MCF 10A (cell line): ENCODE measurements at regions not wholly inside any gene's neighbourhood (a gene's known extent, or its start where the extent isn't known, plus 50 kb on each side); places are given as distances from the start of the nearest gene placed in this dataset.

ENCODE experiments used
- BruUV-seq: library from RNA; stranded (reverse); fragments of 400-500 nt; replicated peaks from 2 replicates; lab custom pipeline; 2021; lab: Mats Ljungman, UMichigan
- CTCF ChIA-PET: fragments of 300-600 bp; sonication (Branson Sonifier 250); formaldehyde crosslinking; extraction: SDS; loops from one replicate; lab custom pipeline; 2021; ENCODE audit warnings: antibody characterized with exemption, inconsistent platforms; lab: Yijun Ruan, JAX
- POLR2A ChIA-PET: fragments of 300-600, 350-650 bp; sonication (Branson Sonifier 250); formaldehyde crosslinking; extraction: SDS; loops from one replicate; lab custom pipeline; 2020; ENCODE audit warnings: antibody characterized with exemption, inconsistent platforms; lab: Yijun Ruan, JAX
- DNase-seq: peaks from one replicate; pipeline ENCODE4 v3.0.0-alpha.2; 2018; ENCODE audit not compliant: unreplicated experiment
- H3K27ac Mint-ChIP-seq: one replicate; pipeline ENCODE4 v1.8.0; 2022; ENCODE audit warnings: mild to moderate bottlenecking, low read depth, mixed read lengths; ENCODE audit not compliant: unreplicated experiment
- H3K27me3 Mint-ChIP-seq: one replicate; pipeline ENCODE4 v1.8.0; 2022; ENCODE audit warnings: mixed read lengths; ENCODE audit not compliant: insufficient read depth, unreplicated experiment
- H3K36me3 Mint-ChIP-seq: one replicate; pipeline ENCODE4 v1.8.0; 2022; ENCODE audit warnings: mild to moderate bottlenecking, moderate library complexity, mixed read lengths; ENCODE audit not compliant: insufficient read depth, unreplicated experiment
- H3K4me1 Mint-ChIP-seq: one replicate; pipeline ENCODE4 v1.8.0; 2022; ENCODE audit warnings: mixed read lengths; ENCODE audit not compliant: insufficient read depth, unreplicated experiment
- H3K4me3 Mint-ChIP-seq: one replicate; pipeline ENCODE4 v1.8.0; 2022; ENCODE audit warnings: mild to moderate bottlenecking, moderate library complexity, mixed read lengths; ENCODE audit not compliant: unreplicated experiment
- H3K9me3 Mint-ChIP-seq: one replicate; pipeline ENCODE4 v1.8.0; 2022; ENCODE audit warnings: mixed read lengths; ENCODE audit not compliant: unreplicated experiment
- CTCF ChIP-seq: fragments of 200-600 bp; IDR thresholded peaks from one replicate; pipeline ENCODE4 v1.8.0; 2022; ENCODE audit warnings: antibody characterized with exemption, mild to moderate bottlenecking; ENCODE audit not compliant: unreplicated experiment
- intact Hi-C: fragments of 100-400 bp; cut with micrococcal nuclease; formaldehyde crosslinking; loops from 2 replicates; pipeline ENCODE4 v1.14.1; 2022

- Mint-ChIP-seq H3K36me3 (peaks cover 5% of the 10 kb centered on the region), H3K4me1 (no peaks in the 10 kb centered on the region), H3K4me3 (no peak overlapping the region), H3K9me3 (no peaks in the 10 kb centered on the region), H3K27me3 (no peaks in the 10 kb centered on the region), H3K27ac (no peak overlapping the region)
- CTCF ChIA-PET: interaction anchor here (1.4 kb wide), 1 partner anchor 10 kb away, joined by 3 read pairs; no protein-coding TSS in a partner anchor
- no peak for TF ChIP-seq CTCF
- DNase-seq: no peak
- no TSS peak for BruUV-seq
- intact Hi-C loops: no loop called here
- POLR2A ChIA-PET: no interaction called here
These were observed 357.1 kb upstream of the PDE3A start for GRCh38 chr12:20011200-20011599.

- Mint-ChIP-seq H3K9me3 (no peaks in the 10 kb centered on the region), H3K4me3 (no peak overlapping the region), H3K27me3 (no peaks in the 10 kb centered on the region), H3K27ac (no peak overlapping the region), H3K36me3 (peaks cover 5% of the 10 kb centered on the region), H3K4me1 (no peaks in the 10 kb centered on the region)
- POLR2A ChIA-PET: no interaction called here
- no peak for DNase-seq
- no TSS peak for BruUV-seq
- CTCF ChIA-PET: no interaction called here
- intact Hi-C loops: no loop called here
- TF ChIP-seq CTCF: no peak
These were observed 350.5 kb upstream of the PDE3A start for GRCh38 chr12:20017802-20018201.

GRCh38 chr12:20018406-20018805, 349.9 kb upstream of the PDE3A start:
- Mint-ChIP-seq H3K4me3 (no peak overlapping the region), H3K4me1 (no peaks in the 10 kb centered on the region), H3K27ac (no peak overlapping the region), H3K9me3 (no peaks in the 10 kb centered on the region), H3K36me3 (peaks cover 5% of the 10 kb centered on the region), H3K27me3 (no peaks in the 10 kb centered on the region)
- intact Hi-C loops: no loop called here
- ChIA-PET CTCF (no interaction called here), POLR2A (no interaction called here)
- no peak for TF ChIP-seq CTCF
- no TSS peak for BruUV-seq
- DNase-seq: no peak

GRCh38 chr12:20024194-20024593, 344.1 kb upstream of the PDE3A start:
- ChIA-PET CTCF (no interaction called here), POLR2A (no interaction called here)
- no peaks in the 10 kb centered on the region for H3K36me3 Mint-ChIP-seq
- no peak overlapping the region for H3K4me3 Mint-ChIP-seq
- BruUV-seq: no TSS peak
- intact Hi-C loops: no loop called here
- peaks cover 25% of the 10 kb centered on the region for H3K27me3 Mint-ChIP-seq
- DNase-seq: no peak
- TF ChIP-seq CTCF: no peak
- no peaks in the 10 kb centered on the region for H3K4me1 Mint-ChIP-seq
- H3K27ac Mint-ChIP-seq: no peak overlapping the region
- no peaks in the 10 kb centered on the region for H3K9me3 Mint-ChIP-seq
